HEK293T (cell line): ENCODE measurements at regions not wholly inside any gene's neighbourhood (a gene's known extent, or its start where the extent isn't known, plus 50 kb on each side); places are given as distances from the start of the nearest gene placed in this dataset.
A peak's percentile ranks its signal among the peaks of the same experiment; 100 is the strongest.

Source experiments
- CTCF ChIA-PET: fragments of 350-600 bp; formaldehyde crosslinking; extraction: SDS; loops from one replicate; lab custom pipeline; 2021; ENCODE audit warnings: antibody characterized with exemption, inconsistent platforms; lab: Yijun Ruan, JAX
- POLR2A ChIA-PET: fragments of 350-600 bp; formaldehyde crosslinking; extraction: SDS; loops from one replicate; lab custom pipeline; 2020; ENCODE audit warnings: antibody characterized with exemption, inconsistent platforms; lab: Yijun Ruan, JAX
- DNase-seq: peaks from one replicate; pipeline ENCODE4 v3.0.0; 2012; ENCODE audit warnings: mixed read lengths; ENCODE audit errors: extremely low spot score
- ARNT ChIP-seq: fragments of 450-650 bp; IDR thresholded peaks from 2 replicates; pipeline ENCODE4 v1.6.1; 2017; ENCODE audit warnings: mild to moderate bottlenecking
- BHLHE40 ChIP-seq: fragments of 450-650 bp; IDR thresholded peaks from 2 replicates; pipeline ENCODE4 v1.6.1; 2016; ENCODE audit warnings: mild to moderate bottlenecking, moderate library complexity, borderline replicate concordance
- CTBP1 ChIP-seq: fragments of 450-650 bp; IDR thresholded peaks from 2 replicates; pipeline ENCODE4 v1.6.1; 2016; ENCODE audit warnings: borderline replicate concordance
- ELF4 ChIP-seq: fragments of 450-650 bp; IDR thresholded peaks from 2 replicates; pipeline ENCODE4 v1.6.1; 2017; ENCODE audit warnings: antibody characterized with exemption
- FOXA1 ChIP-seq: fragments of 450-650 bp; IDR thresholded peaks from 2 replicates; pipeline ENCODE4 v1.6.1; 2016; ENCODE audit warnings: mild to moderate bottlenecking
- FOXK2 ChIP-seq: fragments of 450-650 bp; IDR thresholded peaks from 2 replicates; pipeline ENCODE4 v1.6.1; 2016; ENCODE audit warnings: mild to moderate bottlenecking
- FOXM1 ChIP-seq: fragments of 450-650 bp; IDR thresholded peaks from 2 replicates; pipeline ENCODE4 v1.6.1; 2017; ENCODE audit warnings: mild to moderate bottlenecking, borderline replicate concordance
- HDGF ChIP-seq: fragments of 450-650 bp; IDR thresholded peaks from 2 replicates; pipeline ENCODE4 v1.6.1; 2017; ENCODE audit warnings: antibody characterized with exemption, borderline replicate concordance
- L3MBTL2 ChIP-seq: fragments of 450-650 bp; conservative IDR thresholded peaks from 2 replicates; pipeline ENCODE4 v1.6.1; 2016; ENCODE audit warnings: mild to moderate bottlenecking
- LEF1 ChIP-seq: fragments of 450-650 bp; IDR thresholded peaks from 2 replicates; pipeline ENCODE4 v1.6.1; 2017; ENCODE audit warnings: mild to moderate bottlenecking, borderline replicate concordance
- NFRKB ChIP-seq: fragments of 450-650 bp; IDR thresholded peaks from 2 replicates; pipeline ENCODE4 v1.6.1; 2016; ENCODE audit warnings: mild to moderate bottlenecking, moderate library complexity
- SP1 ChIP-seq: fragments of 450-650 bp; IDR thresholded peaks from 2 replicates; pipeline ENCODE4 v1.6.1; 2017
- SUZ12 ChIP-seq: fragments of 450-650 bp; IDR thresholded peaks from 2 replicates; pipeline ENCODE4 v1.6.1; 2016; ENCODE audit warnings: mild to moderate bottlenecking
- TARDBP ChIP-seq: fragments of 450-650 bp; IDR thresholded peaks from 2 replicates; pipeline ENCODE4 v1.6.1; 2016
- ZNF384 ChIP-seq: fragments of 450-650 bp; IDR thresholded peaks from 2 replicates; pipeline ENCODE4 v1.6.1; 2016
- TF ChIP-seq, protein P1 (sequence below): fragments of 450-650 bp; IDR thresholded peaks from 2 replicates; pipeline ENCODE4 v1.6.1; 2016

DNA sequence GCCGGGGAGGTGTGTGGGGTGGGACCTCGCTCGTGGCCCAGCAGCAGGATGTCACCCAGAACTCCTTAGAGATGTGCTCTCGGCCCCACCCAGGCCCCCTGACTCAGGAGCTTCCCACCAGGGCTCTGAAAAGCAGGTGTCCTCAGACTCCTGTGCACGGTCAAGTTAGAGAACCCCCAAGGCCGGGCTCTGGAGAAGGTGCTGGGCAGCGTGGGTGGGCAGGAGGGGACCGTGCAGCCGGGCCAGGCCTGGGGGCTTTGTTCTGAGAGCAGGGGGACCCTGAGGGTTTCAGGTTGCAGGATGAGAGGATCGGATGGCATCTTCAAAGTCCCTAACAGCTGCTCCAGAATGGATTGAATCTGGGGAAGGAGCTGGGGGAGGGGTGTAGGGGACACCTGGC lies 164.4 kb upstream of the CIBAR2 start:
- POLR2A ChIA-PET: no interaction called here
- no peak for TF ChIP-seq FOXA1
- TF ChIP-seq SUZ12: no peak
- no peak for TF ChIP-seq NFRKB
- TF ChIP-seq ARNT: no peak
- no peak for TF ChIP-seq BHLHE40
- no peak for TF ChIP-seq SP1
- no peak for TF ChIP-seq LEF1
- TF ChIP-seq, protein P1, sequence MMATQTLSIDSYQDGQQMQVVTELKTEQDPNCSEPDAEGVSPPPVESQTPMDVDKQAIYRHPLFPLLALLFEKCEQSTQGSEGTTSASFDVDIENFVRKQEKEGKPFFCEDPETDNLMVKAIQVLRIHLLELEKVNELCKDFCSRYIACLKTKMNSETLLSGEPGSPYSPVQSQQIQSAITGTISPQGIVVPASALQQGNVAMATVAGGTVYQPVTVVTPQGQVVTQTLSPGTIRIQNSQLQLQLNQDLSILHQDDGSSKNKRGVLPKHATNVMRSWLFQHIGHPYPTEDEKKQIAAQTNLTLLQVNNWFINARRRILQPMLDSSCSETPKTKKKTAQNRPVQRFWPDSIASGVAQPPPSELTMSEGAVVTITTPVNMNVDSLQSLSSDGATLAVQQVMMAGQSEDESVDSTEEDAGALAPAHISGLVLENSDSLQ: no peak
- TF ChIP-seq HDGF: no peak
- TF ChIP-seq L3MBTL2: no peak
- TF ChIP-seq TARDBP: no peak
- TF ChIP-seq ELF4: no peak
- TF ChIP-seq FOXM1: no peak
- no peak for TF ChIP-seq ZNF384
- TF ChIP-seq FOXK2: no peak
- no peak for TF ChIP-seq CTBP1
- CTCF ChIA-PET: no interaction called here
- DNase-seq: no peak

DNA sequence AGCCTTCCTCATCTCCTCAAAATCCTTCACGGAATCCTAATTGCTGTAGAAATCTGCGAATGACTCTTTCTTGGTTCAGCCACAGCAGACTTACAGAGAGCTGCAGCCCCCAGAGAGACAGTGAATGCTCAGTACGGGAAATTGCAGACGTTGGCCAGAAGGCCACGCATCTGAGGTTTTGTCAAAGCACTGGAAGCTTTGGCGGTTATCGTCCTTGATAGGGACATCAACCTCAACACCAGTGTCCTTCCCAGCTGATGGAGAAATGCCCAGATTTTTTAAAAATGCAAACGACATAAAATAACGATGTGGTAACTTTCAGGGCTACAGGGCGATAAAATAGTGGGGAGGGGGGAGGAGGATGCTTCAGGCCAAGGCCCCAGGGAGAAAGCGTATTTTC lies 166.6 kb upstream of the CIBAR2 start:
- ChIA-PET CTCF (no interaction called here), POLR2A (no interaction called here)
- no peak for DNase-seq
- TF ChIP-seq FOXA1 (no peak), CTBP1 (no peak), HDGF (no peak), FOXK2 (no peak), L3MBTL2 (no peak), BHLHE40 (no peak), LEF1 (no peak), TARDBP (no peak), ARNT (no peak), NFRKB (no peak), ELF4 (no peak)
- TF ChIP-seq, protein P1: no peak

DNA sequence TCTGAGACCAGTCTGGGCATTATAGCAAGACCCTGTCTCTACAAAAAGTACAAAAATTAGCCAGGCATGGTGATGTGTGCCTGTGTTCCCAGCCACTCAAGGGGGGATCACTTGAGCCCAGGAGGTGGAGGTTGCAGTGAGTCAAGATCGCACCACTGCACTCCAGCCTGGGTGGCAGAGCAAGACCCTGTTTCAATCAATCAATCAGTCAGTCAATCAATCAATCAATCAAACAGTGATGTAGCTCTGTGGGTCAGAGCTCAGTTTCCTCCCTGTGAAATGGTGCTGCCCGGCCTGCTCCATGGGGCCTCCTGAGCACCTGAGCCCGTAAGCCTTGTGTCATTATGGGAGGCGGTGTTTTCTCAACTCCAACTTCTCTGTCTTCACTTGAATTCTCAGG lies 167.1 kb upstream of the CIBAR2 start:
- TF ChIP-seq, protein P1: peak; percentile 64
- TF ChIP-seq FOXM1: no peak
- DNase-seq: no peak
- ChIA-PET POLR2A (no interaction called here), CTCF (no interaction called here)

DNA sequence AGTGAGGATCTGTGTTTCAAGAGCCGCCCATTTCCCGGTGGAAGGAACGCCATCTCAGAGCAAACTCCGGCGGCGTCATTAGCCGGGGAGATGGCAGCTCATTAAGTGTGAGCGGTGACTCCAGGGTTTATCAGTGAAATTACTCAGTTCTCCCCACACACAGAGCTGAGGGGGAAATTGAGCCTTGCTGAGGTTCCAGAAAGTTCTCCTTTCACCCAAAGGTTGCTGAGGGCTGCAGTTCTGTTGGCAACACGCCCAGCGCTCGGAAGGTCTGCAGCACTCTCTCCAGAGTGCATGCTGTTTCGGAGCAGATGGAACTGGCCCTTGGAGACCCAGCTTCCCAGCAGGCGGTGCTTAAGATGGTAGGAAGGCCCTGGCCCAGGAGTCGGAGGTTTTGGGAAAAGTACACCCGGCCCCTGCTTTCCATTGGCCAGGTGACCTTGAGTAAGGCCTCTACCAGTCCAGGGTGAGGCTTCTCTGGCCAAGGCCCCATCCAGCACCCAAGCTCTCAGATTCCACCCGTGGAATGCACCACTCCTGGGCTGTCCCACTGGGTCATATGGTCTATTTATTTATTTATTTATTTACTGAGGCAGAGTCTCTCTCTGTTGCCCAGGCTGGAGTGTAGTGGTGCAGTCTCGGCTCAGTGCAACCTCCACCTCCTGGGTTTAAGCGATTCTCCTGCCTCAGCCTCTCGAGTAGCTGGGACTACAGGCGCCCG lies 167.7 kb upstream of the CIBAR2 start:
- CTCF ChIA-PET: no interaction called here
- no peak for TF ChIP-seq NFRKB
- TF ChIP-seq CTBP1: no peak
- no peak for TF ChIP-seq SP1
- no peak for TF ChIP-seq FOXK2
- no peak for TF ChIP-seq FOXM1
- TF ChIP-seq ZNF384: no peak
- TF ChIP-seq SUZ12: no peak
- TF ChIP-seq TARDBP: no peak
- no peak for TF ChIP-seq BHLHE40
- no peak for TF ChIP-seq LEF1
- TF ChIP-seq HDGF: no peak
- no peak for TF ChIP-seq FOXA1
- no peak for TF ChIP-seq L3MBTL2
- no peak for TF ChIP-seq ARNT
- TF ChIP-seq, protein P1: no peak
- no peak for TF ChIP-seq ELF4
- POLR2A ChIA-PET: no interaction called here
- no peak for DNase-seq

DNA sequence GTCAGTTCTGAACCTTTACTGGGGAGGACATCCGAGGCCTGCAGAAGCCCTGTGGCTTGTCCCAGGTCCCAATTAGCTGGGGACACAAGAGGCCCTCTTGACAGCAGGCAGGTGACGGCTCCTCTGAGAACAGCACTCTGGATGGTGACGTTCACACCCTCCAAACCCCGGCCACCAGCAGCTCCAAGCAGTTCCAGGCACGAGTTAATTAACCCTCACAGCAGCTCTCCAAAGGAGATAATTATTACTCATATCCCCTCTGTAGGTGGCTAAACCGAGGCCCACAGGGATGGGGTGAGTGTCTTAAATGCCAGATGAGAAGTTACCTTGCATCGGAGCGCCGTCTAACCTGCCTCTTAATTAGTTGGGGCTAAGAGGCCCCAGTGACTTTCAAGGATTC lies 168.9 kb upstream of the CIBAR2 start:
- CTCF ChIA-PET: interaction anchor here (0.6 to 0.8 kb wide), 2 partner anchors 9 to 35 kb away, joined by 3 read pairs; no protein-coding TSS in a partner anchor
- DNase-seq: no peak
- POLR2A ChIA-PET: no interaction called here
- TF ChIP-seq SUZ12 (no peak), L3MBTL2 (no peak), ZNF384 (no peak), ELF4 (no peak), ARNT (no peak), BHLHE40 (no peak), CTBP1 (no peak), FOXA1 (no peak), FOXM1 (no peak), TARDBP (no peak), FOXK2 (no peak), HDGF (no peak), NFRKB (no peak), LEF1 (no peak), SP1 (no peak)
- TF ChIP-seq, protein P1: no peak
